Right ventricle myocardium superior (tissue), 1 donor: ENCODE measurements at regions not wholly inside any gene's neighbourhood (a gene's known extent, or its start where the extent isn't known, plus 50 kb on each side); places are given as distances from the start of the nearest gene placed in this dataset.
"Not testable (repeated sequence)": the region's sequence is repeated elsewhere in the genome, so short reads cannot be mapped to it uniquely, and the experiment has no call there.

Experiments
- ATAC-seq: fragments of 200-7000 bp; cut with Tn5 transposase; one replicate; pipeline ENCODE4 v1.9.1; 2020; ENCODE audit warnings: mild to moderate bottlenecking; ENCODE audit not compliant: poor library complexity
- DNase-seq: peaks from one replicate; pipeline ENCODE4 v3.0.0-alpha.2; 2020
- intact Hi-C: fragments of 100-400 bp; cut with DNase I; formaldehyde crosslinking; loops from one replicate; pipeline ENCODE4 v1.11.2; 2022
- donor health status: DM: no; HTN: yes; CAD: no; lungs with severe emphysema.

DNA sequence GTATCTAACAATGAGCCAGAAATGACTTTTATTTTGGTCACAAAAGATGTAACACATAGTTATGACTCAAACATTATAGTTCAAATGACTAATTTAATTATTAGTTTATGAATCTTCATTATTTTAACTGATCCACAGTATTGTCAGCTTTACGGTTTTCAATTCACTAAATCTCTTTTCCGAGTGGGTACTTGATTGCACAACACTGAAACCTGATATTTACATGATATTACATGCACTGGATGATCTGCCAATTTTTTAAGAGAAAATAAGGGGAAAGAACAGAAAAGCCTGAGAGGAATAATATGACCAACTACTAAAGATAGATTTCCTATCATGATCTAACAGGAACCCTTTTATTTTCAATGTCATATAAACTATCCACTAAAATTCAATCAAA is 1446.0 kb downstream of the FSTL5 start:
- DNase-seq (no peak), ATAC-seq (no peak)
- intact Hi-C loops, result no loop called here

DNA sequence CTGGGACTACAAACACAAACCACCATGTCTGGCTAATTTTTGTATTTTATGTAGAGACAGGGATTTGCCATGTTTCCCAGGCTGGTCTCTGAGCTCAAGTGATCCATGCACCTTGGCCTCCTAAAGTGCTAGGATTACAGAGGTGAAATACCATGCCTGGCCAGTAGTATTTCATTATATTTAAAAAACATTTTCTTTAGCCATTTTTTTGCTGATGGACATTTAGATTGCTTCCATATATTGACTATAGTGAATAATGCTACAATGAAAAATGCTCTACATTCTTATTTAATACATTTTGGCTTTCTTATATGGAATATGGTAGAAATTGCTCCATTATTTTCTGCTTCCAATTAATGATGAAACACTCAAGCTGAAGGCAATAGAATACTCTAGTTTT is 1439.7 kb downstream of the FSTL5 start:
- ATAC-seq, result no peak
- DNase-seq, result no peak
- intact Hi-C loops, result no loop called here

DNA sequence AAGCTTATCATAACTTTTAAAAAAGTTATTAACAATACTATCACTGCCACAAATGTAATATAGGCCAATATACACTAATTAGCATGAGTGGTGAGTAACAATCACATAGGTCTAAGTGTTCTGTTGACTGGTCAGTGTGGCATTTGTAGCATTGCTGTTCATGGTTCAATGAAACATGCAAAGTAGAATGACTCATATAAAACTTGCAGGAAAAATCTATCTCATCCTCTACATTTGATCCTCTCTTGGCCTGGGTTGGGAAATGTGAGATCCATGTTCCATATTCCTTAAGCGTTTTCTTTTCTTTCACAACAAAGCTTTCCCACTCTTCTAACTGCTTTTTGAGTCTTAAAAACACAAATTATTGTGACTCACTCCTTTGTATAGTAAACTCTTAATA is 1418.7 kb downstream of the FSTL5 start:
- intact Hi-C loops, result no loop called here
- DNase-seq (no peak), ATAC-seq (no peak)

DNA sequence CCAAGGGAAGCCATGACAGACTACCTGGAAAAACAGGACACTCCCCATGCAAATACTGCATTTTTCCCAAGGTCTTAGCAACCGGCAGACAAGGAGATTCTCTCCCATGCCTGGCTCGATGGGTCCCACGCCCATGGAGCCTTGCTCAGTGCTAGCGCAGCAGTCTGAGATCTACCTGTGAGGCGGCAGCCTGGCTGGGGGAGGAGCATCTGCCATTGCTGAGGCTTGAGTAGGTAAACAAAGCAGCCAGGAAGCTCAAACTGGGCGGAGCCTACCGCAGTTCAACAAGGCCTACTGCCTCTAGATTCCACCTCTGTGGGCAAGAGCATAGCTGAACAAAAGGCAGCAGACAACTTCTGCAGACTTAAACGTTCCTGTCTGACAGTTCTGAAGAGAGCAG is 1417.2 kb downstream of the FSTL5 start:
- ATAC-seq, intact Hi-C loops, DNase-seq: not testable (repeated sequence)

DNA sequence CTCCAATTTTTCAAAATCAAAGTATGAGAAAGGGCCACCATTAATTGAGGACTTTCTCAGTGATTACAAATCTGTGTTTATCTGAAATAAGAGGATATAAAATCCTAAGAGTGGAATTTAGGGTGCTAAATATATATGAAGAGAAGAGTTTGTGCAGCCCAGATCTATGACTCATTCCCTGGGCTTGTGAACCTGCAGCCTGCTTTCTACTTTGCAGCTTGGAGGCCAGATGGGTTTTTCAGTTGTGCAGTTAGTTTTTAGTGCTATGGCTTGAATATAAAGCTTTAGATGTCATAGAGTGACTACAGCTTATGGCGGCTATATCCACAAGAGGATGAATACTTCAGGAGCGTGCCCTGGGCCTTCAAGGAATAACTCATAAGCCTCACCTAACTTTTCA is 1391.1 kb downstream of the FSTL5 start:
- no peak for ATAC-seq
- intact Hi-C loops, result no loop called here
- DNase-seq, result no peak

DNA sequence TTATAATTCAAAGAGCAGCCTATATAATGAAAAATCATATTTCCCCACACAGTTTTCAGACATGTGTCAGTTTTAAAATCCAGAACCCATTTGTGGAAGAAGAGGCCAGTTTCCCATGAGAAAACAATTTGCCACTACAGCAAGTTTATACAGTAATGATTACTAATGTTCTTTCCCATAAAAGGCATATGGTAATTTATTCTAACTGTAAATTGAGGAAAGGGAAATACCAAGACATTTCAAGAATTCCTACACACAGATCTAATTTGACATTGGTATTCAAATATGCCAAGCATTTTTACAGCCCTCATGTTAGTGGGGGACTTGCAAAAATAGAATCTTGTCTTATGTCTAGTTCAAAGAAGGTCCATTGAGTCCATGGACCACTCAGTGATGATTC is 1368.6 kb downstream of the FSTL5 start:
- ATAC-seq (no peak), DNase-seq (no peak)
- intact Hi-C loops, result no loop called here

DNA sequence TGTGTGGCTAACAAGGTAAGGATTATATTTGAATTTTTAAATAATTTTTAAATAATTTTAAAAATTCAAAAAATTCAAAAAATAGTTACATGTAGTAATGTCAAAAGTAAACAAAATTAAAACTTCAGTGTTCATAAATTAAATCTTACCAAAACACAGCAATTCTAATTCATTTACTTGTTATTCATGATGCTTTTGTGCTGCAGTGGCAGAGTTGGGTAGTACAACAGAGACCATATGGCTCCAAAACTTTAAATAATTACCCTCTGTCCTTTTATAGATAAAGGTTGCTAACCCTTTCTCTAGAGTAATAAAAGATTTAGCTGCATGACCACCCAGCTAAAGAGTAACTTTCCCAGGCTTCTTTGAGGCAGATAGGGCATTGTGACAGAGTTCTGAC is 1355.6 kb downstream of the FSTL5 start:
- DNase-seq (no peak), ATAC-seq (no peak)
- intact Hi-C loops, result no loop called here

DNA sequence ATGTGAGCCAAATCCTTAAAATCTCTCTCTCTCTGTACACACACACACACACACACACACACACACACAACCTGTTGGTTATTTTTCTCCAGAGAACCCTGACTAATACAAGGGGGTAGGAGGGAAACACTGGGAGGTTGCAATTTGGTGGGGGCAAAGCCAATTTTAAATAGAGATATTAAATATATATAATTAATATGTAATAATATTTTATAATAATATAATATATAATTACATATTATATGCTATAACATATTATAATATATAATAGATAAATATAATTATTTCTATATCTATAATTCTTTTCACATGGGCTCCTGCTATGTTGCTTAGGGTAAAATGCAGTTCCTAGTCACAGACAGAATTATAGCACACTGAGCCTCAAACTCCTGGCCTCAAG is 1354.2 kb downstream of the FSTL5 start:
- ATAC-seq (no peak), DNase-seq (no peak)
- intact Hi-C loops, result no loop called here

DNA sequence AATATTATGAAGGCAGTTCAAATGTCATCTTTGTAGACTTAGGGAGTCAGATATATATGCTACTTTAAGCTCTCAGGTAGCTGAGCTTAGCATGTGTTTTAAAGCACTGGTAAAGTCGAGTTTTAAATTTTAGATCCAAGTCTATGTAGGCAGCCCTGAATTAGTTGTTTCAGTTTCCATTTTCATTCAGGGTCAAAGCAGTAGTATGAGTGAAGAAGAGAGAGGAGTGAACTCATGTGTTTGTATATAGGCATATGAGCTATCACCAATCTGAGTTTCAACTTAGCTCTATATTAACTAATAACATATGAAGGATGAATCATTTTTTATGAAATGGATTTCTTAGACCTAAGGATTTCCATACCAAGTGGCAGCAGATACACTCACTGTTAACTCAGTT is 1353.4 kb downstream of the FSTL5 start:
- ATAC-seq (no peak), DNase-seq (no peak)
- intact Hi-C loops, result no loop called here

DNA sequence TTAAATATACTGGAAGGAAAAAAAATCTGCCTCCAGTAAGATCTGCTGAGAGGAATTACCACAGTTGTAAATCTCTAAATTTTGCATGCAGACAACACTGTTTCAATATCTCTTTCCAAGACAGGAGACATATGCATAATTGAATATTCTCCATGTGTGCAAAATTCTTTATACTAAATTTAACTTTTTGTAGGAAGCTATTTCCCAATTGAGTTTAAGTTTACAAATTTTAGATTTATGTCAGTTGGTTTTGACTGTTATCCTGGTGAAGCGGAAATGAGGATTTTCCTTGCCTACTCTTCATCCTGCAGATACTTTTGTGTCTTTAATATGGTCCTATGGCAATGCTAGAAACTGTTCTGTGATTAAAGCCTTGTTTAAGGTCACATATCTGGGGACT is 1352.9 kb downstream of the FSTL5 start:
- no peak for DNase-seq
- no peak for ATAC-seq
- intact Hi-C loops, result no loop called here

DNA sequence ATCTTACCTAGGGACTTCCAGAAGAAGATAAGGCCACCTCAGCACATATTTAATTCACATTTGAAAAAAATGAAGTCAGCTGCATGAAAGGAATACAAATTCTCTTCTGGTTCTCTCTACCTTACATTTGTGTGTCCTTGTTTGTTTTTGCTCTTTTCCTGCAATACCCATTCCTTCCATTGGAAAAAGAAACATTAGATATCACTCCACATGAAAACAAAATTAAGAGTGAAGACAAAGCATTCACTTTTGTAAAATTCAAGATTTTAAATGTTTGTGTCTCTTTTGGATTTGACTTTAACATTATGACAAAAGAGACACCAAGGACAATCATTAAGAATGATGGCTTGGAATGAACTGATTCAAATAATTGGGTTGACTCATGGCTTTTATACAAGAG is 1351.8 kb downstream of the FSTL5 start:
- no peak for ATAC-seq
- intact Hi-C loops, result no loop called here
- DNase-seq, result no peak

DNA sequence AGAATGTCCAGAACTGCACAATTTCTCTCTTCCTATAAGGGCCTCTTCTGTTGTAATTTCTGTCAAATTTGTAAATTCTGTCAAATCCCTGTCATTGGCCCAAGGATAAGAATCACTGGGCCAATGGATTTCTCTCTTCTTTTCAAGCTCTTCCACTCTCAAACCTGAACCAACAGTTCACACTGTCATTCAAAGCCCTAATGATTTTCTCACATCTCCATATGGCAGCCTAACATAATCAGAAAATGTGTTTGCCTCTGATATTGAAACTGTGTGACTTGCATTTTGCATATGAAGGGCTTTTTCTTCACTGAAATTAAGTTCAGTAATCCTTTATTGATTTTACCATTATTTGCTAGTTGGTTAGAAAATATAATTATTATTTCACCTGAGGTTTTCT is 1349.1 kb downstream of the FSTL5 start:
- ATAC-seq (no peak), DNase-seq (no peak)
- intact Hi-C loops, result no loop called here

DNA sequence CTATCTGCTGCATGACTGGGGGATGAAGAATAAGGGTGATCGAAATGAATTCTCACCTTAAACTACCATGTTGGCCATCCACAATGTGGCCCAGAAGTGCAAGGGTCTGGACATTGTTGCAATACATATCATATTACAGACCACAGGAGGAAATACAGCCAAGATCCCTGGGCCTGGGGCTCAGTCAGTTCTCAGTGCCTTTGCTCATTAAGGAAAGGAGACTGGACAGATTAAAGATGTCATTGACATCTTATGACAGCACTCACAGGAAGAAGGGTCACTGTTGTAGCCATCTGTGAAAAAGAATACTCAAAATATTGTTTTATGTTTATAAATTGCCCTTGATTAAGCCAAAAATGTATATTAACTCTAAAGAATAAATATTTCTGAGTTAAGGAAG is 1345.2 kb downstream of the FSTL5 start:
- ATAC-seq (no peak), DNase-seq (no peak)
- intact Hi-C loops, result no loop called here

DNA sequence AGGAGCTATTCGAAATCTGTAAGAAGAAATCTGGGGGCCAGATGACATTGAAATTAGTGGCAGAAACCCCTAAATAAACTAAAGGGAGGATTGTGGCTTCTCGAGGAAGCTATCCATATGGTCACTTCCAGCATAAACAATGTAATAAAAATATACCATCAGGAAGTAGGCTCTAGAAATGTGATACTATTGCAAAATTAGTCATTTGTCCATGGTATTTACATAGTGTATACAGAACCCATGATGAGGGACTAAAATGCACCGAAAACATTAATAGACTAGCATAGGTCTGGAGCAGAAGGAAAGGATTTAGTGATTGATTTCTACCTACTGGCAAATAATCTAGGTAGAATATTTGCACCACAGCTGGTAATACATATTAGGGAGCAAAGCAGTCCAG is 1344.0 kb downstream of the FSTL5 start:
- intact Hi-C loops, result no loop called here
- no peak for DNase-seq
- ATAC-seq, result no peak

DNA sequence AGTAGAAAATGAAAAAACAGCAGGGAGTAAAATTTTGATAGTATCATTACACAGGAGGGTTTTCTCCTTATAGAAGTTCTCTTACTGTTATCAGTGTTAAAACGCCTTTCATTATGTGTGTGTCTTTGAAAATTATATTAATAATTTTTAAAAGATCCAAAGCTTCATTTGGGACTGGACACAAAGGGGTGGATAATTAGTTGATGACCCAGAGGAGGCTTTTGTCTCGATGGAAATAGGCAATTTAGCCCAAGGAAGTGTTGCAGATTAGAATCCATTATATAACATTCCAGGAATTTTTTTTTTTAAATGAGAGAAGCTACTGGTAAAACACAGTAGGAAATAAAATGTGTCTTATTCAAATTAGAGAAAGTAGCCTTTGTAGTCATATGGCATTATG is 1339.3 kb downstream of the FSTL5 start:
- ATAC-seq, result no peak
- no peak for DNase-seq
- intact Hi-C loops, result no loop called here

DNA sequence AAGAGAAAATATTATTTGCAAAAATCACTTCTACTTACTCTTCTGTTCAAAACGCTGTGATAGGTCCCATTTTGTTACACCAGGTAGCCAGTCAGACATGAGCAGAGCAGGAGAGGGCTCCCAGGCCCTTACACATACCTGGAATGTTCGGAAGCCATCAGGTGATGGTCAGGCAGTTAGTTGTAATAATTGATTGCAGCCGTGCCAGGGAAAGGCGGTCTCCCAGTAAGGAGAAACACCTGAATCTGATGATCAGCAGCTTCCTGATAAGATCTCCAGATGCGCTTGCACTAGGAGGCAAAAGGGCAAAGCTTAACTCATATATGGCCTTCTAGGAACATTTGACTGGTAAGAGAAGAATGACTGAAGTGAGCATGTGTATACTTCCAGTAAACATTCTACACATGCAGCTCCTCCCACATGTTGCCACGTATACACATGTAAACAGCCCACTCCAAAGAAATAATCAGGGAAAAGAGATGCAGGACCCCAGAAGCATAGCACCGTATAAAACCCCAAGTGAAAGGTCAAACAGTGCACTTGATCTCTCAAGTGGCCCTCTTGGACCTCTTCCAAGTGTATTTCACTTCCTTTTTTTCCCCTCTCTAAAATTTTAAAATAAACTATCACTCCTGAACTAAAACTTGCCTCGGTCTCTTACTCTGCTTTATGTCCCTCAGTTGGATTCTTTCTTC is 1338.0 kb downstream of the FSTL5 start:
- ATAC-seq, result no peak
- intact Hi-C loops, result no loop called here
- DNase-seq, result no peak

DNA sequence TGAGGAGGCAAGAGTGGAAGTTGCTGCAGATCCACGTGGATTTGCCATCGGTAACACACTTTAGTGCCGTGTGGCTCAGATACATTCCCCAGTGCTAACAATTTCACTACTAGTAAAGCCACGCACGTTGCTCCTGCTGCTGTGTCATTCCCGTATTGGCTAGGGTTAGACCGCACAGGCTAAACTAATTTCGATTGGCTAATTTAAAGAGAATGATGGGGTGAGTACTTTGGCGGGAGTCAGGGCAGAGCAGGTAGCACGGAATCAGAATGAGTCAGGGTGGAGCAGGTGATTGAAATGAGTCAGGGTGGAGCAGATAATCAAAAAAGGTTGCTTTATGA is 1337.5 kb downstream of the FSTL5 start:
- intact Hi-C loops, result no loop called here
- ATAC-seq (no peak), DNase-seq (no peak)

DNA sequence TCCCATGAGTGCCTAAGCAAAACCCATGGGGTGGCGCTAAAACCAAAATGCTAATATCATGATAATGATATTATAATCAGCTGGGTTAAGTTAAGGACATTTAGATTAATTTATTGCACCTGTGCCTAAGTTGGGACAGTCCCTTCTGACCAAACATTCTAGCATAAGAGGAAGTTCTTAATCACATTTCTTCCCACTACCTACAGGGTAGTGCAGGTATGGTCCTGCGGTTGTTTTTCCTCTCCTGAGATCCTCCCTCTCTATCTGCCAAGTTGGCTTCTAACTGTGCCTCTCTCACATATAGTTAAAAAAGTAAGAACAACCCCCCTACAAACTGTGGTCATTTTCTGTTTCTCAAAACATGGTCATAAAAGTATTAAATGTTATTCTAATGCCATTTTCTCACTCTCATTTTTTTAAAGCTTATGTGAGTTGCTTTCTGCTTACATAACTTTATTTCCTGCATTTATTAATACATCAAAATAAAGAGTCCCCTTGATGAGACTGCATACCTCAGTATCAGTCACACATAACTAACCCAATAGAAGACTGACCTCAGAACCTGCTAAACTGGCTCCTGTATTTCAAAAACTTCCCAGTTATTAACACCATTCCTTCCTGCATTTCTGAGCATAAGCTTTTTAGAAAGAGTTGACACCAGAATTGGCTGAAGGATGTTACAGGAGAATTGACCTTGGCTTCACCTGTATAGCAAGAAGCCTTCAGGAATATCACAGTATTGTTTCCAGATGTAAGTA is 1332.5 kb downstream of the FSTL5 start:
- intact Hi-C loops, result no loop called here
- ATAC-seq (no peak), DNase-seq (no peak)

DNA sequence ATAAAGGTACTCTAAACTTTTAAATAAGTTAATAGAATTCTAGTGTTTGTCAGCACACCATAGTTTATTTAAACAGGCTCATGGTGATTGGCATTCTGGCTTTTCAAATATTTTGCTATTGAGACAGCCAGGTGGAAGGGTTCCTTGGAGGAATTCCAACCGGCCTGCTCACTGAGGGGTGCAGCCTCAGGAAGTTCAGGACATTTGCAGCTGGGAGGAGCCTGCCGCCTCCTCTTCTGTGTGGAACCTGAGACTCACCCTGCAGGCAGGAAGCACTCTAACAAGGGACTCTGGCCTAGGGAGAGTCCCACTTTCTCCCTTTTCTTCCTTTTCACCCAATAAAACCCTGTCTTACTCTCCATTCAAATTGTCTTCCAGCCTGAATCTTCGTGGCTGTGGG is 1328.0 kb downstream of the FSTL5 start:
- intact Hi-C loops, result no loop called here
- DNase-seq (no peak), ATAC-seq (no peak)

DNA sequence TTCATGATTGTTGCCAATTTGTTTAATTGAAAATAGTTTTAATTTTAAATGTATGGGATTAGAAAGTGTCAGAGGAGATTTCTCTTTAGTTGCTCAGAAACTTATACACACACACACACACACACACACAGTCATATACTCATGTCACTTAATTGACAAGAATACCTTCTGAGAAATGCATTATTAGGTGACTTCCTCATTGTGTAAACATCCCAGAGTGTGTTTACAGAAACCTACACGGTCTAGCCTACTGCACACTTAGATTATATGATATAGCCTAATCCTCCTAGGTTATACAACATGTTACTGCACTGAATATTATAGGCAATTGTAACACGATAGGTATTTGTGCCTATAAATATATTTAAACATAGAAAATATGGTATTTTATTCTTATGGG is 1327.4 kb downstream of the FSTL5 start:
- intact Hi-C loops, result no loop called here
- ATAC-seq (no peak), DNase-seq (no peak)

DNA sequence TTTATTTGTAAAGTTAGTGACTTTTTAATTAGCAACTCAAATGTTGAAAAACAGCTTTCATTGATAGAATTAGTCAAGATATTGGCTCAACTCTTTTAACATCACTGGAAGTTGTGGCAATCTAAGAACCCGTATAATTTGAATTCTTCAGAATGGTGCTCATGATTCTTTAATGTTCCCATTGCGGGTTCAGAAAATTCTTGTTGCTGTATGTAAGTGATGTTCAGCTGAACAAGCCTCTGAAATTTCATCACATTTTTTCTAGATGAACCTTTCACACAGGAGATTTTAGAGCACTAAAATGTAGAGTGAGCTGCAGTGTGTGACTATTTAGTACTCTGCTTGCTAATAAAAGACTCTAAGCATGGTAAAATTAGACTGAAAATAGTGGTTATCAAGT is 1317.7 kb downstream of the FSTL5 start:
- ATAC-seq (no peak), DNase-seq (no peak)
- intact Hi-C loops, result no loop called here
